ENCODE measurements at regions not wholly inside any gene's neighbourhood (a gene's known extent, or its start where the extent isn't known, plus 50 kb on each side); places are given as distances from the start of the nearest gene placed in this dataset.
"Not testable (repeated sequence)": the region's sequence is repeated elsewhere in the genome, so short reads cannot be mapped to it uniquely, and the experiment has no call there.

DNA sequence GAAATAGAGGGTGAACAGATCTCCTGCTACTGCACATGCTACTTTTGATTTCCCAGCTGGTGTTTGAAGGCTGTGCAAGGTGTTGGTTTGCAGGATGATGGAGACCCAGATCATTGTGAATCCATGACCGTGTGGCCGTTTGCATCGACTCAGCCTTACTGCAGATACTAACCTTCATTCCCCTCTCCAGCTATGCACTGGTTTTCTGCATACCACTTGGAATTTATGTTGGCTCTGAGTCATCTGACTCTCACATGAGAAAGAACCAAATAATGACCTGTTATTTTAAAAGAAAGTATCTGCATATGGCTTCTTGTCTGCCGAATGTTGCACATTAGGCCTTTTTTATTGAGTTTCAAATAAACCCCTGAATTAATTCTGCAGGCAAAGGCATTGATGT, 183.3 kb upstream of the PRKX start:
- DNase-seq (ENCODE audit: insufficient read length, low spot score); FAIRE-seq: not testable (repeated sequence)

DNA sequence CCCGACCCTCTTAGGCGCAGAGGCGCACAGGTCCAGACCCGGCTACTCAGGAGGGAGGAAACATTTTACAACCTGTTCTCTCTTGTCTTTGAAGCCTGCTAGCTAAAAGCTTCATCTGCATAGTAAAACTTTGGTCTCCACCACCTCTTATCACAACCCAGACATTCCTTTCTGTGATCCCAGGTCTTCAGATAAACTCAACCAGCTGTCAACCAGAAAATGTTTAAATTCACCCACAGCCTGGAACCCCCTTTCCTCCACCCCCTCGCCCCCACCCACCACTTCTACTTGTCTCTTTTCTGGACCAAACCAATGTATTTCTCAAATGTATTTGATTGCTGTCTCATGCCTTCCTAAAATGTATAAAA, 169.1 kb upstream of the PRKX start:
- not testable (repeated sequence) for FAIRE-seq; DNase-seq (ENCODE audit: insufficient read length, low spot score)

DNA sequence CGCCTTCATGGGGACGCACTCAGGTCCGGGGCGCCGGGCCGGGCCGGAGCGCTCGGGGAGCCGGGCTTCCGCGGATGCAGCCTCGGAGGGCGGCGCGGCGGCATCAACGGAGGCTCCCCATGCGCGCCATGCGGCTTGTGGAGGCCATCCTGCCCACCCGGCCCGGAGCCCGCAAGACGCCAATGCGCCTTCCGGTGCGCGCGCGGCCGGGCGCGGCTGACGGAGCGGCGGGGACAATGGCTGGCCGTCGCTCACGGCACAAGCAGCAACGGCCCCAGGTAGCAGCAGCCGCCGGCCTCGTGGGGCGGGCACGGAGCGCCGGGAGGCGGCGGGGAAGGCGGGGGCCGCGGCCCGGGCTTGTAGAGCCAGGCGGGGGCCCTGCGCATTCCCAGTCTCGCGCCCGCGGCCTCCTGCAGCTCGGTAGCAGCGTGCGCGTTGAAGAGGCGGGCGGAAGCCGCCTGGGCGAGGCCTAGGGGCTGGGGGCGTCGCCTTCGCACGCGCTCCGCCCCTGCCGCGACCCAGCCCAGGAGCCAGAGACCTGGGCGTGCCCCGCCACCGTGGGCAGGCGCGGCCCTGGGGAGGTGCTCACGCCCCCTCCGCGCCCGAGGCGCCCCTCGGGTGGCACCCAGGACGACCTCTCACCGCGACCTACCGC, 168.6 kb upstream of the PRKX start:
- FAIRE-seq; DNase-seq (ENCODE audit: insufficient read length, low spot score): not testable (repeated sequence)

DNA sequence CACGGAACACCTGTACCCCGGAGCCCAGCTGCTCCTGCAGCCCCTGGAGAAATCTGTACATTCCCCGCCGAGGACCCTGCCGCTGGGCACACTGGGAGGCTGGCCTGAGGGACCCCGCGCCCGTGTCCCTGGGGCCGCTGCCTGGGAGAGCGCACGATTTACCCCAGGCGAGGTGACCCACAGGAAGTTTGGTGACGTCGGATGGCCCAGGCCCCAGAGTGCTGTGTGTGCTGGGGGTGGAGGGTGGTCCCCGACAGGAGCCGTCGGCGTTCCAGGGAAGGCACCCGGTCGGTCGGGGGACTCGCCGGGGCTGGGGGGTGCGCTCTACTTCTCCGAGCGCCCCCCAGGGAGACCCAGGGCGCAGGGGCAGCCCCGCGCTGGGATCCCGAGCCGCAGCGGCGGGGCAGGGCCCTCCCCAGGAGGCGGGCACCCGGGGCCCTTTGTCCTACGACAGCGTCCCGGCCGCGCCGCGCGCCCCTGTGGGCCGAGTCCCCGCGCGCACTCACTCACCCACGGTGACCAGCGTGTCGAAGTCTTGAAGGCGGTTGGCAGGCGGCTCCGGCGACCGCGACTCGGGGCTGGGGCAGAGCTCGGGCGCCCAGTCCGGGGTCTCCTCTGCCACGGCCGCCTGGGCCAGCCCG, 167.9 kb upstream of the PRKX start:
- FAIRE-seq: not testable (repeated sequence)

DNA sequence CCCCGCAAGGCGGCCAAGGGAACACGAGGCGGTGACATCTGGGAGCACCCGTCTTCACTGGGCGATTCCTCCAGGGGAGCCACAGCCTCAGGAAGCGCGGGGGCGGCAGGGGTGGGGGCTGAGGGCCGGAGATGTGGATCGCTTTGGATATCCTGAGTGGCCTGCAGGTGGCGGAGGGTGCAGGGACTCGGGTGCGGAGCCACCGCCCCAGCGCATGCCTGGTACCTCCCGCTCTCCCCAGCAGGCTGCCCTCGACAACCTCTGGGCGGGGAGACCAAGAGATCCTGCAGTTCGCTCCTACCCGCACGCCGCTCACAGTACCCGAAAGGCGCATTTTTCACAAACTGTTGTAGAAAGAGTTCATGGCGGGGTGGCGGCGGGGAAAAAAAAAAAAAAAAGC, 162.9 kb upstream of the PRKX start:
- DNase-seq (ENCODE audit: insufficient read length, low spot score); FAIRE-seq: not testable (repeated sequence)

More for the DNA sequence above, 167.9 kb upstream of the PRKX start:
- DNase-seq (ENCODE audit: insufficient read length, low spot score): not testable (repeated sequence)

DNA sequence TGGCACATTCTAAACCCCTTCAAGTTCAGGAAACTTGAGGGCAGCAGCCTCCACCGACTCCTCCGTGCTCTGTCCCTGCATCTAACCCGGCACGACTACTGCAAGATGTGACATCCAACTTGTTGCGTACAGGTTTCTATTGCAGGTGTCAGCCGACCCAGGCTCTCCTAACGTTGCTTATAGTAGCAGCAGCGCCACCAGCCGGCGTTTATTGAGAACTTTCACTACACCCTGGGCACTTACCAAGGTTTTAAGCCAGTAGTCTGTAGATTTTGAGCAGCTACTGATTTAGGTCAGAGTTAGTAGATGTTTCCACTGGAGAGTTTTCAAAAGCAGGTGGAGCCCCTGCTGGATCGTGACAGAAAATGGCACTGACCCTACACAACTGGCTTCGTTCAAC, 162.2 kb upstream of the PRKX start:
- DNase-seq (ENCODE audit: insufficient read length, low spot score); FAIRE-seq: not testable (repeated sequence)

DNA sequence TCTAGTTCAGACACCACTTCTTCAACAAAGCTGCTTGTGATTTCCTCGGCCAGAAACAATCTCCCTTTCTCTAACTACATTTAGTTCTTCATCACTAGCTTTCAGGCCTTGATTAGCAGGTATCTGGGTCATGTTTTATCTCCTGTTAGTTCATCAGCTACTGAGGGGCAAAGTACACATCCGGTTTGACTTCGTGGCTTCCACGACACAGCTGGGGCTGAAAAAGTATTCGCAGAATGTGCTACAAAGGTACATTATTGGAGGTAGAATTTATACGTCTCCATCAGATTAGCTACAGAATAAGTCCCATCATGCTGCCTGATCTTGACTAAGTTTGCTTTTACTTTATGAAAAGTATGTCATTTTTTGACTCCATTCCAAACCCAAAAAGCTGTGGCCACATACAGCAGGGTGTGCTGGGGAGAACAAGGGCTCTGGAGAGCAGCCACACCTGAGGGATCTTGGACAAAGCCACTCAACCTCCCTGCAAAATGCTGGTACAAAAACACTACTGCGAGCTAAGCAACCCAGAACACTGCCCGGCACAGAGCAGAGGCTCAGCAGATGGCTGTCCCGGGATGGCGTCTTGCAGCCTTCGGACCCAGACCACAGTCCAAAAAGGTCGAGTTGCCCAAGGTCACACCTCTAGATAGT, 158.9 kb upstream of the PRKX start:
- FAIRE-seq; DNase-seq (ENCODE audit: insufficient read length, low spot score): not testable (repeated sequence)

DNA sequence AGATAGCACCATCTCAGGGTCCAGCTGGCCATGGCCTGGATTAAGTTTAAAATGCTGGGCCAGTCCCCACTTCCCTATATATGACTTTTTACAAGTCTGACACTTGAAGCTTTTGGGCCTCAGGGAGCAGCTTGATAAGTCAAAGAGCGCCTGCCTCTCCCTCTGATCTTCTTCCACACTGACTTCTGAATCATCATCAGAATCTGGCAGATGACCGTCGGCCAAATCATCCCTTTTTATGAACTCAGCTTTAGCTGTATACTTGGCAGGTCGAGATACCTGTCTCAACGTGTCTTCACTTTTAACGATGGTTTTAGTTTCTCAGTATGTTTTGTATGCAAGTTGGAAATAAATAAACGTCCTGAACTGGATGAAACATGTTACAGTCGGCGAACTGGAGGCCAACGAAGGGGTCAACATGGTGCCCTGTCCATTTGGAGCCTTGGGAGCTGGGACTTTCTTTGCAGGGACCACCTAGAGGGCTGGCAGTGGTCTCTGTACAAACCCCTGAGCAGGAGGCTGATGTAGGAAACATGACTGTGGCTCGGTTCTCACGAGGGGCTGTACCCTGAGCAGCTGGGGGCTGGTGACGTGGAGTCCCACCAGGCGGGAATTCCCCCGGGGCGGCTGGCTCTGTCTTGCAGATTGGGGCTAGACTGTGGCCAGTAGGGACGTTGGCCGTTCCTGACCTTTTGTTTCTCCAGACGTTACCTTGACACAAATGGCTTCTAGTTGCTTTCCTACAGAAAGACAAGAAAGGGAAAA, 153.8 kb upstream of the PRKX start:
- FAIRE-seq; DNase-seq (ENCODE audit: insufficient read length, low spot score): not testable (repeated sequence)

DNA sequence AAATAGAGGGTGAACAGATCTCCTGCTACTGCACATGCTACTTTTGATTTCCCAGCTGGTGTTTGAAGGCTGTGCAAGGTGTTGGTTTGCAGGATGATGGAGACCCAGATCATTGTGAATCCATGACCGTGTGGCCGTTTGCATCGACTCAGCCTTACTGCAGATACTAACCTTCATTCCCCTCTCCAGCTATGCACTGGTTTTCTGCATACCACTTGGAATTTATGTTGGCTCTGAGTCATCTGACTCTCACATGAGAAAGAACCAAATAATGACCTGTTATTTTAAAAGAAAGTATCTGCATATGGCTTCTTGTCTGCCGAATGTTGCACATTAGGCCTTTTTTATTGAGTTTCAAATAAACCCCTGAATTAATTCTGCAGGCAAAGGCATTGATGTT, 144.9 kb upstream of the PRKX start:
- FAIRE-seq; DNase-seq (ENCODE audit: insufficient read length, low spot score): not testable (repeated sequence)

DNA sequence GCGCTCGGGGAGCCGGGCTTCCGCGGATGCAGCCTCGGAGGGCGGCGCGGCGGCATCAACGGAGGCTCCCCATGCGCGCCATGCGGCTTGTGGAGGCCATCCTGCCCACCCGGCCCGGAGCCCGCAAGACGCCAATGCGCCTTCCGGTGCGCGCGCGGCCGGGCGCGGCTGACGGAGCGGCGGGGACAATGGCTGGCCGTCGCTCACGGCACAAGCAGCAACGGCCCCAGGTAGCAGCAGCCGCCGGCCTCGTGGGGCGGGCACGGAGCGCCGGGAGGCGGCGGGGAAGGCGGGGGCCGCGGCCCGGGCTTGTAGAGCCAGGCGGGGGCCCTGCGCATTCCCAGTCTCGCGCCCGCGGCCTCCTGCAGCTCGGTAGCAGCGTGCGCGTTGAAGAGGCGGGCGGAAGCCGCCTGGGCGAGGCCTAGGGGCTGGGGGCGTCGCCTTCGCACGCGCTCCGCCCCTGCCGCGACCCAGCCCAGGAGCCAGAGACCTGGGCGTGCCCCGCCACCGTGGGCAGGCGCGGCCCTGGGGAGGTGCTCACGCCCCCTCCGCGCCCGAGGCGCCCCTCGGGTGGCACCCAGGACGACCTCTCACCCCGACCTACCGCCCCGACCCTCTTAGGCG, 130.2 kb upstream of the PRKX start:
- not testable (repeated sequence) for DNase-seq (ENCODE audit: insufficient read length, low spot score); FAIRE-seq

DNA sequence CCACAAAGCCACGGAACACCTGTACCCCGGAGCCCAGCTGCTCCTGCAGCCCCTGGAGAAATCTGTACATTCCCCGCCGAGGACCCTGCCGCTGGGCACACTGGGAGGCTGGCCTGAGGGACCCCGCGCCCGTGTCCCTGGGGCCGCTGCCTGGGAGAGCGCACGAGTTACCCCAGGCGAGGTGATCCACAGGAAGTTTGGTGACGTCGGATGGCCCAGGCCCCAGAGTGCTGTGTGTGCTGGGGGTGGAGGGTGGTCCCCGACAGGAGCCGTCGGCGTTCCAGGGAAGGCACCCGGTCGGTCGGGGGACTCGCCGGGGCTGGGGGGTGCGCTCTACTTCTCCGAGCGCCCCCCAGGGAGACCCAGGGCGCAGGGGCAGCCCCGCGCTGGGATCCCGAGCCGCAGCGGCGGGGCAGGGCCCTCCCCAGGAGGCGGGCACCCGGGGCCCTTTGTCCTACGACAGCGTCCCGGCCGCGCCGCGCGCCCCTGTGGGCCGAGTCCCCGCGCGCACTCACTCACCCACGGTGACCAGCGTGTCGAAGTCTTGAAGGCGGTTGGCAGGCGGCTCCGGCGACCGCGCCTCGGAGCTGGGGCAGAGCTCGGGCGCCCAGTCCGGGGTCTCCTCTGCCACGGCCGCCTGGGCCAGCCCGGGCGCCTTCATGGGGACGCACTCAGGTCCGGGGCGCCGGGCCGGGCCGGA, 129.5 kb upstream of the PRKX start:
- DNase-seq (ENCODE audit: insufficient read length, low spot score); FAIRE-seq: not testable (repeated sequence)

DNA sequence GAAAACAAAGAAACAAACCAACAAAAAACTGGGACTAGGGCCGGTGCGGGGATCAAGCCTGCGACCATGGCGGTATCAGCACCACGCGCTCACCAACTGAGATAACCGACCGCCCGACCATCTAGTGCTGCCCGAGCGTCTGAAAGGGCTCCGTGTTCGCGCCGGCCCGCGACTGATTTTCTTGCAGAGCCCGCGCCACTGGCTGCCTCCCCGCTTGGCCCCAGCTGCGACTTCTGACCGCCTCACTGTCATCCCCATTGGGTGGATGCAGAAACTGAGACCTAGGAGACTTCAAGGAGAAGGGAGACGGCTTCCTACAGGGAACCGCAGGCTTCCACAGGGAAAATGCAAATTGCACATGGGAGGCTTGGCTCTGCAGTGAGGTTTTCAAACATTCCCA, 125.3 kb upstream of the PRKX start:
- FAIRE-seq; DNase-seq (ENCODE audit: insufficient read length, low spot score): not testable (repeated sequence)

DNA sequence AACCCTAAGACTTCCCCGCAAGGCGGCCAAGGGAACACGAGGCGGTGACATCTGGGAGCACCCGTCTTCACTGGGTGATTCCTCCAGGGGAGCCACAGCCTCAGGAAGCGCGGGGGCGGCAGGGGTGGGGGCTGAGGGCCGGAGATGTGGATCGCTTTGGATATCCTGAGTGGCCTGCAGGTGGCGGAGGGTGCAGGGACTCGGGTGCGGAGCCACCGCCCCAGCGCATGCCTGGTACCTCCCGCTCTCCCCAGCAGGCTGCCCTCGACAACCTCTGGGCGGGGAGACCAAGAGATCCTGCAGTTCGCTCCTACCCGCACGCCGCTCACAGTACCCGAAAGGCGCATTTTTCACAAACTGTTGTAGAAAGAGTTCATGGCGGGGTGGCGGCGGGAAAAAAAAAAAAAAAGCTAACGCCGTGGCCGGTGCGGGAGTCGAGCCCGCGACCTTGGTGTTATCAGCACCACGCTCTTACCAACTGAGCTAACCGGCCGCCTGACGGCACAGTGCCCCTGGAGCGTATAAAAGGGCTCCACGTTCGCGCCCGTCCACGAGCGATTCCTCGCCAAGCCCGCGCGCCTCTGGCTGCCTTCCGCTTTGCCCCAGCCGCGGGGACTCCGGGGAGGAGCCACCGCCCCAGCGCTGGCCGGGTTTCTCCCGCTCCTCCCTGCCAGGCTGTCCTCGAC, 124.7 kb upstream of the PRKX start:
- not testable (repeated sequence) for DNase-seq (ENCODE audit: insufficient read length, low spot score); FAIRE-seq

DNA sequence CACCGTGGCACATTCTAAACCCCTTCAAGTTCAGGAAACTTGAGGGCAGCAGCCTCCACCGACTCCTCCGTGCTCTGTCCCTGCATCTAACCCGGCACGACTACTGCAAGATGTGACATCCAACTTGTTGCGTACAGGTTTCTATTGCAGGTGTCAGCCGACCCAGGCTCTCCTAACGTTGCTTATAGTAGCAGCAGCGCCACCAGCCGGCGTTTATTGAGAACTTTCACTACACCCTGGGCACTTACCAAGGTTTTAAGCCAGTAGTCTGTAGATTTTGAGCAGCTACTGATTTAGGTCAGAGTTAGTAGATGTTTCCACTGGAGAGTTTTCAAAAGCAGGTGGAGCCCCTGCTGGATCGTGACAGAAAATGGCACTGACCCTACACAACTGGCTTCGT, 123.8 kb upstream of the PRKX start:
- FAIRE-seq: not testable (repeated sequence)

DNA sequence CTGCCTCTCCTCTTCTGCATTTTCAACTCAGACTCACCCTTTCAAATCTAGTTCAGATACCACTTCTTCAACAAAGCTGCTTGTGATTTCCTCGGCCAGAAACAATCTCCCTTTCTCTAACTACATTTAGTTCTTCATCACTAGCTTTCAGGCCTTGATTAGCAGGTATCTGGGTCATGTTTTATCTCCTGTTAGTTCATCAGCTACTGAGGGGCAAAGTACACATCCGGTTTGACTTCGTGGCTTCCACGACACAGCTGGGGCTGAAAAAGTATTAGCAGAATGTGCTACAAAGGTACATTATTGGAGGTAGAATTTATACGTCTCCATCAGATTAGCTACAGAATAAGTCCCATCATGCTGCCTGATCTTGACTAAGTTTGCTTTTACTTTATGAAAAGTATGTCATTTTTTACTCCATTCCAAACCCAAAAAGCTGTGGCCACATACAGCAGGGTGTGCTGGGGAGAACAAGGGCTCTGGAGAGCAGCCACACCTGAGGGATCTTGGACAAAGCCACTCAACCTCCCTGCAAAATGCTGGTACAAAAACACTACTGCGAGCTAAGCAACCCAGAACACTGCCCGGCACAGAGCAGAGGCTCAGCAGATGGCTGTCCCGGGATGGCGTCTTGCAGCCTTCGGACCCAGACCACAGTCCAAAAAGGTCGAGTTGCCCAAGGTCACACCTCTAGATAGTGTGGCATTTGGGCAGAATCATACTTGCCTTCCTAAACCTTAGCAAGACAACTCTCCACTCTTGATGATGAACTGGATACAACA, 120.5 kb upstream of the PRKX start:
- DNase-seq (ENCODE audit: insufficient read length, low spot score); FAIRE-seq: not testable (repeated sequence)

More for the DNA sequence above, 123.8 kb upstream of the PRKX start:
- DNase-seq (ENCODE audit: insufficient read length, low spot score): not testable (repeated sequence)

DNA sequence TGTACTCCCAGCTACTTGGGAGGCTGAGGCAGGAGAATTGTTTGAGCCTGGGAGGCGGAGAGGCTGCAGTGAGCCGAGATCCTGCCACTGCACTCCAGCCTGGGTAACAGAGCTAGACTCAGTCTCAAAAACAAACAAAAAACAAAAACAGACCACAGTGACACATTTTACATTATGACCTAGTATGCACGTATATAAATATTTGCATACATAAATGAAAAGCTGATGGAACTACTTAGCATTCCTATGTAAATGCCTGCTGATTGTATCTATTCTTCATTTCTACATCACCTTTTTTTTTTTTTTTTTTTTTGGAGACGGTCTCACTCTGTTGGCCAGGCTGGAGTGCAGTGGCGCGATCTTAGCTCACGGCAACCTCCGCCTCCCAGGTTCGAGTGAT, 116.6 kb upstream of the PRKX start:
- DNase-seq (ENCODE audit: insufficient read length, low spot score); FAIRE-seq: not testable (repeated sequence)

DNA sequence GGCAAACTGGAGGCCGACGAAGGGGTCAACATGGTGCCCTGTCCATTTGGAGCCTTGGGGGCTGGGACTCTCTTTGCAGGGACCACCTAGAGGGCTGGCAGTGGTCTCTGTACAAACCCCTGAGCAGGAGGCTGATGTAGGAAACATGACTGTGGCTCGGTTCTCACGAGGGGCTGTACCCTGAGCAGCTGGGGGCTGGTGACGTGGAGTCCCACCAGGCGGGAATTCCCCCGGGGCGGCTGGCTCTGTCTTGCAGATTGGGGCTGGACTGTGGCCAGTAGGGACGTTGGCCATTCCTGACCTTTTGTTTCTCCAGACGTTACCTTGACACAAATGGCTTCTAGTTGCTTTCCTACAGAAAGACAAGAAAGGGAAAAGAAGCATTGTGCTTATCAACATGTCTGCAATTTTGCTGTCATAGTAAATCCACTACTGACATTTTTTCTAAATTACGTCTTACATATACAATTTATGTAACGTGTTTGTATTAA, 115.6 kb upstream of the PRKX start:
- not testable (repeated sequence) for FAIRE-seq

DNA sequence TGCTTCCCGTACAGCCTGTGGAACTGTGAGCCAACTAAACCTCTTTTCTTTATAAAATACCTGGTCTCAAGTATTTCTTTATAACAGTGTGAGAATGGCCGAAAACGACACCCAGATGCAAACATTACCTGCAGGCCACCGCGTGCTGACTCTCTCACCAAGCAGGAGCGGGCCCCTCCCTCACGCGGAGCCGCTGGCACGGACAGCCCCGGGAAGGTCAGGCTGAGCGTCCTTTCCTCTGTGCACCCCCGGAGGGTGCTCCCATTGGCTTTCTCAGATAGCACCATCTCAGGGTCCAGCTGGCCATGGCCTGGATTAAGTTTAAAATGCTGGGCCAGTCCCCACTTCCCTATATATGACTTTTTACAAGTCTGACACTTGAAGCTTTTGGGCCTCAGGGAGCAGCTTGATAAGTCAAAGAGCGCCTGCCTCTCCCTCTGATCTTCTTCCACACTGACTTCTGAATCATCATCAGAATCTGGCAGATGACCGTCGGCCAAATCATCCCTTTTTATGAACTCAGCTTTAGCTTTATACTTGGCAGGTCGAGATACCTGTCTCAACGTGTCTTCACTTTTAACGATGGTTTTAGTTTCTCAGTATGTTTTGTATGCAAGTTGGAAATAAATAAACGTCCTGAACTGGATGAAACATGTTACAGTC, 115.1 kb upstream of the PRKX start:
- not testable (repeated sequence) for FAIRE-seq; DNase-seq (ENCODE audit: insufficient read length, low spot score)

More for the DNA sequence above, 115.6 kb upstream of the PRKX start:
- not testable (repeated sequence) for DNase-seq (ENCODE audit: insufficient read length, low spot score)

Data from HTR-8/SVneo (cell line).